ENCODE measurements at regions not wholly inside any gene's neighbourhood (a gene's known extent, or its start where the extent isn't known, plus 50 kb on each side); places are given as distances from the start of the nearest gene placed in this dataset.

GRCh38 chr22:48362721-48363404 lies 1464.8 kb downstream of the BRD1 start:
- ChIA-PET CTCF (no interaction called here), POLR2A (ENCODE audit: unreplicated experiment) (no interaction called here)
- Histone ChIP-seq H2AFZ (replicated peaks; ENCODE audit: low read length, poor library complexity) (no peak overlapping the region), H3K9ac (ENCODE audit: low read depth, low read length) (no peak overlapping the region), H3K4me3 (ENCODE audit: insufficient read depth, low read depth, low read length) (no peak overlapping the region), H3K4ac (ENCODE audit: low read depth, low read length) (no peak overlapping the region), H3K9me1 (ENCODE audit: insufficient read depth, low read length) (no peaks in the 10 kb centered on the region), H3K36me3 (ENCODE audit: control insufficient read depth, insufficient read depth, low read length) (no peaks in the 10 kb centered on the region), H2BK5ac (ENCODE audit: low read depth, low read length, poor library complexity, severe bottlenecking) (no peak overlapping the region), H3K56ac (ENCODE audit: extremely low read depth, insufficient read depth, low read length) (no peak overlapping the region), H3K27ac (ENCODE audit: insufficient read depth, low read length) (no peak overlapping the region), H4K8ac (ENCODE audit: low read depth in 2 of 2, low read length in 2 of 2) (no peak overlapping the region), H2BK120ac (ENCODE audit: low read depth, low read length) (no peak overlapping the region), H3K14ac (replicated peaks; ENCODE audit: low read depth, low read length) (no peak overlapping the region), H4K20me1 (ENCODE audit: insufficient read depth, low read length) (no peaks in the 10 kb centered on the region), H3K27me3 (ENCODE audit: control insufficient read depth, insufficient read depth, low read length) (no peaks in the 10 kb centered on the region), H3K4me2 (ENCODE audit: low read depth, low read length) (no peak overlapping the region), H2BK20ac (ENCODE audit: low read depth, low read length) (no peak overlapping the region), H4K5ac (ENCODE audit: low read depth, low read length) (no peak overlapping the region), H3K9me3 (ENCODE audit: control insufficient read depth, insufficient read depth, low read length) (peaks cover 57% of the 10 kb centered on the region), H3K79me1 (ENCODE audit: low read depth in 1 of 2, low read length in 2 of 2) (no peaks in the 10 kb centered on the region), H3K18ac (ENCODE audit: low read depth, low read length) (no peak overlapping the region), H2AK9ac (replicated peaks; ENCODE audit: low read depth, low read length, poor library complexity) (no peak overlapping the region), H2BK15ac (ENCODE audit: low read depth, low read length) (no peak overlapping the region), H4K91ac (ENCODE audit: insufficient read depth, low read depth, low read length) (no peak overlapping the region), H2AK5ac (ENCODE audit: low read depth, low read length) (no peak overlapping the region), H3K4me1 (ENCODE audit: control insufficient read depth, insufficient read depth, low read length) (no peaks in the 10 kb centered on the region), H3K23ac (ENCODE audit: low read depth, low read length) (no peak overlapping the region)
- in situ Hi-C loops (cut with MboI; ENCODE audit: low sequenced_read_pairs), result no loop called here
- dilution Hi-C loops (cut with HindIII; ENCODE audit: low sequenced_read_pairs, unreplicated experiment), result no loop called here
- TF ChIP-seq CTCF (conservative IDR thresholded peaks at IDR 0.05; ENCODE audit: low read depth, low read length) (no peak), USF2 (IDR thresholded peaks at IDR 0.05; ENCODE audit: low read depth, low read length) (no peak), POLR2A (IDR thresholded peaks at IDR 0.05; ENCODE audit: low read depth, low read length) (no peak), CEBPB (IDR thresholded peaks at IDR 0.05; ENCODE audit: low read depth, low read length) (no peak), BHLHE40 (IDR thresholded peaks at IDR 0.05; ENCODE audit: low read depth, low read length) (no peak), RAD21 (IDR thresholded peaks at IDR 0.05; ENCODE audit: low read length) (no peak), MAFK (IDR thresholded peaks at IDR 0.05; ENCODE audit: low read depth, low read length) (no peak), ELK1 (IDR thresholded peaks at IDR 0.05; ENCODE audit: borderline replicate concordance, low read depth, low read length) (no peak), RFX5 (IDR thresholded peaks at IDR 0.05; ENCODE audit: low read depth, low read length) (no peak), FOS (IDR thresholded peaks at IDR 0.05; ENCODE audit: low read depth, low read length) (no peak), MAZ (IDR thresholded peaks at IDR 0.05; ENCODE audit: borderline replicate concordance, low read depth, low read length) (no peak), SMC3 (IDR thresholded peaks at IDR 0.05; ENCODE audit: low read depth, low read length) (no peak), RCOR1 (IDR thresholded peaks at IDR 0.05; ENCODE audit: insufficient replicate concordance, low read length) (no peak), MXI1 (IDR thresholded peaks at IDR 0.05; ENCODE audit: borderline replicate concordance, low read depth, low read length) (no peak), CHD1 (IDR thresholded peaks at IDR 0.05; ENCODE audit: low read depth, low read length) (no peak), NFE2L2 (IDR thresholded peaks at IDR 0.05; ENCODE audit: low read depth, low read length) (no peak)
- no peak for ATAC-seq (ENCODE audit: low read depth)
- no peak for DNase-seq
- intact Hi-C loops (cut with micrococcal nuclease), result no loop called here
- WGBS, 2 experiments (ENCODE audit: extremely low coverage in 2 of 2, insufficient read length in 1 of 2), result 60% methylated on average over 1 of the region's 15 CpGs; no CpG with 5 or more reads in 1 of the 2 experiments
- BruUV-seq (replicated peaks), result no TSS peak

Measured in IMR-90 (cell line).